T-helper 2 cell treated with Interferon-gamma antibody and Interleukin-4, amounts not matched to agents 5 μg/mL and 100 μg/mL, for 36 hours (primary cell): ENCODE measurements at regions not wholly inside any gene's neighbourhood (a gene's known extent, or its start where the extent isn't known, plus 50 kb on each side); places are given as distances from the start of the nearest gene placed in this dataset.
"Not testable (repeated sequence)": the region's sequence is repeated elsewhere in the genome, so short reads cannot be mapped to it uniquely, and the experiment has no call there.

Experiments
- DNase-seq: peaks from one replicate; pipeline ENCODE4 v3.0.0; 2021; ENCODE audit warnings: low spot score
- H3K27ac Mint-ChIP-seq: one replicate; pipeline ENCODE4 v1.8.0; 2021; ENCODE audit warnings: mild to moderate bottlenecking, mixed read lengths
- H3K27me3 Mint-ChIP-seq: one replicate; pipeline ENCODE4 v1.8.0; 2021; ENCODE audit warnings: low read depth, mixed read lengths
- H3K36me3 Mint-ChIP-seq: one replicate; pipeline ENCODE4 v1.8.0; 2021; ENCODE audit warnings: low read depth, mixed read lengths
- H3K4me1 Mint-ChIP-seq: one replicate; pipeline ENCODE4 v1.8.0; 2021; ENCODE audit warnings: low read depth, mixed read lengths
- H3K4me3 Mint-ChIP-seq: one replicate; pipeline ENCODE4 v1.8.0; 2022; ENCODE audit warnings: mild to moderate bottlenecking, moderate library complexity, mixed read lengths
- H3K9me3 Mint-ChIP-seq: one replicate; pipeline ENCODE4 v1.8.0; 2021; ENCODE audit warnings: mixed read lengths

GRCh38 chr3:24545887-24546286 lies 51.2 kb upstream of the THRB start:
- H3K4me1 Mint-ChIP-seq: no peaks in the 10 kb centered on the region
- no peaks in the 10 kb centered on the region for H3K9me3 Mint-ChIP-seq
- H3K4me3 Mint-ChIP-seq: no peak overlapping the region
- no peak overlapping the region for H3K27ac Mint-ChIP-seq
- H3K27me3 Mint-ChIP-seq: no peaks in the 10 kb centered on the region
- H3K36me3 Mint-ChIP-seq: no peaks in the 10 kb centered on the region
- DNase-seq: no peak

GRCh38 chr3:24548278-24548677 lies 53.6 kb upstream of the THRB start:
- no peak overlapping the region for H3K27ac Mint-ChIP-seq
- no peaks in the 10 kb centered on the region for H3K36me3 Mint-ChIP-seq
- H3K9me3 Mint-ChIP-seq: no peaks in the 10 kb centered on the region
- H3K4me1 Mint-ChIP-seq: no peaks in the 10 kb centered on the region
- no peaks in the 10 kb centered on the region for H3K27me3 Mint-ChIP-seq
- DNase-seq: no peak
- H3K4me3 Mint-ChIP-seq: no peak overlapping the region

GRCh38 chr3:24550588-24550987 lies 55.9 kb upstream of the THRB start:
- no peak for DNase-seq
- no peaks in the 10 kb centered on the region for H3K4me1 Mint-ChIP-seq

GRCh38 chr3:24551626-24552025 lies 57.0 kb upstream of the THRB start:
- H3K27me3 Mint-ChIP-seq: no peaks in the 10 kb centered on the region
- H3K4me3 Mint-ChIP-seq: no peak overlapping the region
- H3K9me3 Mint-ChIP-seq: no peaks in the 10 kb centered on the region
- no peak for DNase-seq
- no peaks in the 10 kb centered on the region for H3K4me1 Mint-ChIP-seq
- no peak overlapping the region for H3K27ac Mint-ChIP-seq
- no peaks in the 10 kb centered on the region for H3K36me3 Mint-ChIP-seq

More at GRCh38 chr3:24550588-24550987, 55.9 kb upstream of the THRB start:
- no peaks in the 10 kb centered on the region for H3K27me3 Mint-ChIP-seq
- H3K9me3 Mint-ChIP-seq: no peaks in the 10 kb centered on the region
- no peaks in the 10 kb centered on the region for H3K36me3 Mint-ChIP-seq
- no peak overlapping the region for H3K27ac Mint-ChIP-seq
- no peak overlapping the region for H3K4me3 Mint-ChIP-seq

- Mint-ChIP-seq H3K4me1 (no peaks in the 10 kb centered on the region), H3K4me3 (no peak overlapping the region), H3K36me3 (no peaks in the 10 kb centered on the region)
Observed at GRCh38 chr3:24562895-24563294, 68.2 kb upstream of the THRB start.

GRCh38 chr3:24565053-24565452 lies 70.4 kb upstream of the THRB start:
- DNase-seq: no peak
- Mint-ChIP-seq H3K4me1 (no peaks in the 10 kb centered on the region), H3K4me3 (no peak overlapping the region), H3K27ac (no peak overlapping the region), H3K9me3 (peaks cover 9% of the 10 kb centered on the region), H3K27me3 (no peaks in the 10 kb centered on the region), H3K36me3 (no peaks in the 10 kb centered on the region)

More at GRCh38 chr3:24562895-24563294, 68.2 kb upstream of the THRB start:
- Mint-ChIP-seq H3K9me3 (peaks cover 9% of the 10 kb centered on the region), H3K27ac (no peak overlapping the region), H3K27me3 (no peaks in the 10 kb centered on the region)
- no peak for DNase-seq

- Mint-ChIP-seq H3K4me1 (no peaks in the 10 kb centered on the region), H3K27me3 (no peaks in the 10 kb centered on the region), H3K27ac (no peak overlapping the region), H3K9me3 (peaks cover 9% of the 10 kb centered on the region), H3K4me3 (no peak overlapping the region), H3K36me3 (no peaks in the 10 kb centered on the region)
- no peak for DNase-seq
Observed at GRCh38 chr3:24565656-24566055, 71.0 kb upstream of the THRB start.

GRCh38 chr3:24566927-24567326 lies 72.3 kb upstream of the THRB start:
- Mint-ChIP-seq H3K4me1 (no peaks in the 10 kb centered on the region), H3K4me3 (no peak overlapping the region), H3K27ac (no peak overlapping the region), H3K36me3 (no peaks in the 10 kb centered on the region), H3K27me3 (no peaks in the 10 kb centered on the region), H3K9me3 (peaks cover 9% of the 10 kb centered on the region)
- DNase-seq: no peak

- not testable (repeated sequence) for DNase-seq, H3K9me3 Mint-ChIP-seq
Observed at GRCh38 chr3:24572409-24572808, 77.8 kb upstream of the THRB start.

GRCh38 chr3:24573576-24573975 lies 78.9 kb upstream of the THRB start:
- Mint-ChIP-seq H3K9me3 (peaks cover 5% of the 10 kb centered on the region), H3K27ac (no peak overlapping the region), H3K27me3 (no peaks in the 10 kb centered on the region), H3K36me3 (no peaks in the 10 kb centered on the region), H3K4me1 (no peaks in the 10 kb centered on the region), H3K4me3 (no peak overlapping the region)
- no peak for DNase-seq

More at GRCh38 chr3:24572409-24572808, 77.8 kb upstream of the THRB start:
- H3K27me3 Mint-ChIP-seq, H3K36me3 Mint-ChIP-seq, H3K4me3 Mint-ChIP-seq, H3K4me1 Mint-ChIP-seq, H3K27ac Mint-ChIP-seq: not testable (repeated sequence)

- Mint-ChIP-seq H3K4me3 (no peak overlapping the region), H3K36me3 (no peaks in the 10 kb centered on the region), H3K27me3 (no peaks in the 10 kb centered on the region), H3K27ac (no peak overlapping the region), H3K4me1 (no peaks in the 10 kb centered on the region), H3K9me3 (no peaks in the 10 kb centered on the region)
- DNase-seq: no peak
Observed at GRCh38 chr3:24578324-24578723, 83.7 kb upstream of the THRB start.

GRCh38 chr3:24578951-24579421 lies 84.3 kb upstream of the THRB start:
- no peak overlapping the region for H3K4me3 Mint-ChIP-seq
- H3K4me1 Mint-ChIP-seq: no peaks in the 10 kb centered on the region
- DNase-seq: no peak
- no peak overlapping the region for H3K27ac Mint-ChIP-seq
- H3K9me3 Mint-ChIP-seq: no peaks in the 10 kb centered on the region
- H3K27me3 Mint-ChIP-seq: no peaks in the 10 kb centered on the region
- no peaks in the 10 kb centered on the region for H3K36me3 Mint-ChIP-seq

- Mint-ChIP-seq H3K9me3 (no peaks in the 10 kb centered on the region), H3K4me1 (no peaks in the 10 kb centered on the region), H3K27me3 (no peaks in the 10 kb centered on the region), H3K27ac (no peak overlapping the region), H3K4me3 (no peak overlapping the region), H3K36me3 (no peaks in the 10 kb centered on the region)
- no peak for DNase-seq
Observed at GRCh38 chr3:24582431-24583403, 88.1 kb upstream of the THRB start.

GRCh38 chr3:24586920-24587319 lies 92.3 kb upstream of the THRB start:
- Mint-ChIP-seq H3K36me3 (no peaks in the 10 kb centered on the region), H3K4me3 (no peak overlapping the region), H3K27me3 (no peaks in the 10 kb centered on the region), H3K27ac (no peak overlapping the region), H3K9me3 (no peaks in the 10 kb centered on the region), H3K4me1 (no peaks in the 10 kb centered on the region)
- no peak for DNase-seq
